ENCODE measurements at regions not wholly inside any gene's neighbourhood (a gene's known extent, or its start where the extent isn't known, plus 50 kb on each side); places are given as distances from the start of the nearest gene placed in this dataset.

- DNase-seq = no peak
Observed at GRCh38 chr9:90385146-90385545, 257.5 kb downstream of the DIRAS2 start.

- DNase-seq = no peak
Observed at GRCh38 chr9:90393365-90394152, 249.1 kb downstream of the DIRAS2 start.

- no peak for DNase-seq
Observed at GRCh38 chr9:90394871-90395270, 247.8 kb downstream of the DIRAS2 start.

- DNase-seq = no peak
Observed at GRCh38 chr9:90400091-90400490, 242.5 kb downstream of the DIRAS2 start.

GRCh38 chr9:90408659-90409058, 234.0 kb downstream of the DIRAS2 start:
- no peak for DNase-seq

GRCh38 chr9:90419221-90419851, 223.3 kb downstream of the DIRAS2 start:
- DNase-seq = peak; percentile 84 to 89

- DNase-seq = no peak
Observed at GRCh38 chr9:90420211-90420610, 222.4 kb downstream of the DIRAS2 start.

- DNase-seq = no peak
Observed at GRCh38 chr9:90420768-90421513, 221.7 kb downstream of the DIRAS2 start.

- no peak for DNase-seq
Observed at GRCh38 chr9:90421786-90422185, 220.8 kb downstream of the DIRAS2 start.

GRCh38 chr9:90423661-90424193, 218.9 kb downstream of the DIRAS2 start:
- DNase-seq = no peak

GRCh38 chr9:90428517-90428916, 214.1 kb downstream of the DIRAS2 start:
- DNase-seq = no peak

- DNase-seq = no peak
Observed at GRCh38 chr9:90432951-90433350, 209.7 kb downstream of the DIRAS2 start.

- no peak for DNase-seq
Observed at GRCh38 chr9:90433398-90433941, 209.2 kb downstream of the DIRAS2 start.

GRCh38 chr9:90441814-90442213, 200.8 kb downstream of the DIRAS2 start:
- no peak for DNase-seq

GRCh38 chr9:90442723-90443122, 199.9 kb downstream of the DIRAS2 start:
- no peak for DNase-seq

- no peak for DNase-seq
Observed at GRCh38 chr9:90444609-90445204, 197.9 kb downstream of the DIRAS2 start.

GRCh38 chr9:90445391-90445790, 197.2 kb downstream of the DIRAS2 start:
- DNase-seq = no peak

- DNase-seq = no peak
Observed at GRCh38 chr9:90446200-90446948, 196.2 kb downstream of the DIRAS2 start.

- no peak for DNase-seq
Observed at GRCh38 chr9:90447773-90448172, 194.9 kb downstream of the DIRAS2 start.

GRCh38 chr9:90449213-90449925, 193.3 kb downstream of the DIRAS2 start:
- no peak for DNase-seq

GRCh38 chr9:90451804-90452203, 190.8 kb downstream of the DIRAS2 start:
- no peak for DNase-seq
